Body of pancreas (tissue), 4 donors: ENCODE measurements at regions not wholly inside any gene's neighbourhood (a gene's known extent, or its start where the extent isn't known, plus 50 kb on each side); places are given as distances from the start of the nearest gene placed in this dataset.

Experiments used
- POLR2A ChIP-seq, 3 donors: fragments of 450-650 bp; IDR thresholded peaks; one replicate each; pipeline ENCODE4 v1.6.1; 2016; ENCODE audit warnings: antibody characterized with exemption in 3 of 3, mild to moderate bottlenecking in 2 of 3
- TF ChIP-seq, protein P1 (sequence below), 7 experiments: fragments of 450-650 bp in 4 of 7; fragments of 200-600 bp in 3 of 7; sonication (generic) in 3 of 7; IDR thresholded peaks; one replicate each; pipeline ENCODE4 v1.5.1; 2016 to 2019; ENCODE audit warnings: antibody characterized with exemption in 7 of 7

DNA sequence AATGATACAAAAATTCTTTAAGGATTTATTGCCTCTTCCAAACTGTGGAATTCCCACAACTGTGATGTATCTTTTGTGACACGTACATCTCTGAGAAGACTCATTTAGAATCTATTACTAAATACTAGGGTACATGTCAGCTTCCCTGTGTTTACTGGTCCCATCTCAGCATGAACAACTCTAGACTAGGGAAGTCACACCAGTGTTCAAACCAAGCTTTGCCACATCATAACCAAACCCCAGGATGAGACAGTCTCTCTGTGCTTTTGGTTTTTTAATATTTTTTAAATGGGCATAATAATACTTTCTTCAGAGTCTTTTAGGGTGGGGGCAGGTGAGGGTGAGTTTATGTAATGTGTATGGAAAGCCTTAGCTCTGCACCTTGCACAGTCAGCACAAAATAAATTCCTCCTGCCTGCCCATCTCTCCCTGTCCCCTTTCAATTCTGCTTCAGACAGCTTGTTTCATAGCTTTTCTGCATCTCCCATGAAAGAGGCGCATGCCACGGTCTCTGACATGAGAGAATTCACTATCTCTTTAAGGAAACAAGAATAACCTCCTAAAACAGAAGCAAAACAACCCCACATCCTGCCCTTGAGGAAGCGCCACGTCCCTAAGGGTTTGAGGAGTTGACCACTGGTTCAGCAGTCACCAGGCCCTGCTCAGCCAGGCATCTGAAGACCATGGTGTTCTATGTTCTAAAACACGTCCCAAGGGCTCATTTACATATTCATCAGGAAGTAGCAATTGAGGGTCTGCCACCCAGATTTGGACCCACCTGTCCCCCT, 174.5 kb downstream of the USP12 start:
- TF ChIP-seq, protein P1, sequence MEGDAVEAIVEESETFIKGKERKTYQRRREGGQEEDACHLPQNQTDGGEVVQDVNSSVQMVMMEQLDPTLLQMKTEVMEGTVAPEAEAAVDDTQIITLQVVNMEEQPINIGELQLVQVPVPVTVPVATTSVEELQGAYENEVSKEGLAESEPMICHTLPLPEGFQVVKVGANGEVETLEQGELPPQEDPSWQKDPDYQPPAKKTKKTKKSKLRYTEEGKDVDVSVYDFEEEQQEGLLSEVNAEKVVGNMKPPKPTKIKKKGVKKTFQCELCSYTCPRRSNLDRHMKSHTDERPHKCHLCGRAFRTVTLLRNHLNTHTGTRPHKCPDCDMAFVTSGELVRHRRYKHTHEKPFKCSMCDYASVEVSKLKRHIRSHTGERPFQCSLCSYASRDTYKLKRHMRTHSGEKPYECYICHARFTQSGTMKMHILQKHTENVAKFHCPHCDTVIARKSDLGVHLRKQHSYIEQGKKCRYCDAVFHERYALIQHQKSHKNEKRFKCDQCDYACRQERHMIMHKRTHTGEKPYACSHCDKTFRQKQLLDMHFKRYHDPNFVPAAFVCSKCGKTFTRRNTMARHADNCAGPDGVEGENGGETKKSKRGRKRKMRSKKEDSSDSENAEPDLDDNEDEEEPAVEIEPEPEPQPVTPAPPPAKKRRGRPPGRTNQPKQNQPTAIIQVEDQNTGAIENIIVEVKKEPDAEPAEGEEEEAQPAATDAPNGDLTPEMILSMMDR (IDR thresholded peaks at IDR 0.05): no peak
- no peak for TF ChIP-seq POLR2A (IDR thresholded peaks at IDR 0.05)
